Mucosa of descending colon (tissue), 3 donors: ENCODE measurements at regions not wholly inside any gene's neighbourhood (a gene's known extent, or its start where the extent isn't known, plus 50 kb on each side); places are given as distances from the start of the nearest gene placed in this dataset.

ENCODE experiments used
- ATAC-seq: fragments of 200-7000 bp; cut with Tn5 transposase; one replicate; pipeline ENCODE4 v1.9.1; 2020; ENCODE audit warnings: mild to moderate bottlenecking, moderate library complexity
- DNase-seq, 3 donors: peaks; one replicate each; pipeline ENCODE4 v3.0.0-alpha.2; 2020
- H3K36me3 ChIP-seq: fragments of 200-600 bp; one replicate; pipeline ENCODE4 v1.8.0; 2021; ENCODE audit warnings: low read depth, mild to moderate bottlenecking
- H3K4me1 ChIP-seq: fragments of 200-600 bp; one replicate; pipeline ENCODE4 v1.8.0; 2021; ENCODE audit warnings: low read depth, mild to moderate bottlenecking
- H3K4me3 ChIP-seq: fragments of 200-600 bp; one replicate; pipeline ENCODE4 v1.8.0; 2021; ENCODE audit warnings: mild to moderate bottlenecking
- H3K9me3 ChIP-seq: fragments of 200-600 bp; one replicate; pipeline ENCODE4 v1.8.0; 2021; ENCODE audit warnings: mild to moderate bottlenecking
- intact Hi-C, 2 donors: fragments of 100-400 bp; cut with DNase I in 1 of 2; cut with micrococcal nuclease in 1 of 2; formaldehyde crosslinking; loops; one replicate each; pipeline versions ENCODE4 v1.11.0 to v1.11.1; 2022; cut with DNase I, micrococcal nuclease
- TF ChIP-seq, protein P1 (sequence below): fragments of 200-600 bp; IDR thresholded peaks from one replicate; pipeline ENCODE4 v1.8.0; 2022; ENCODE audit warnings: antibody characterized with exemption, mild to moderate bottlenecking
- donor health status: DM: no; HTN: no; CAD: no; lungs with moderate emphysema.
- donor health status: DM: no; HTN: no; CAD: no.
- donor health status: DM: no; HTN: yes; CAD: no.

DNA sequence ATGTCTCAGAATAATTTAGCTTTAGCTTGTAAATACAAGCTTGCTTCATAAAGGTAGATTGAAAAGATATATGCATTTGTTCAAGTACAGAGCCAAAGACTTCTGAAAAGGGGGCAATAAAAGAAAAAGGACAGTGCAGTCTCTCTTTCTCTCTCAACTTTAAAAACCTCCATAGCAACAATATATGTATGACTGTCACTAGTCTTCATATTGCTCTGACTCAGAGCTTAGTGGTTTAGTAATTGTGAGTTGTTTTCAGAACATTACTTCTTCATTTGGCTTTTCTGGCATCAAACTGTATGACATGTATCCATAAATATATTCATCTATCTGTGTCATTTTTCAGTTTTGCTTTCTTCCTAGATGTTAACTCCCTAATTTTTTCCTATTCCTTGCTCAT is 194.6 kb upstream of the KIF2A start:
- no peaks in the 10 kb centered on the region for H3K4me1 ChIP-seq
- ATAC-seq (no peak), DNase-seq (no peak)
- no peaks in the 10 kb centered on the region for H3K36me3 ChIP-seq
- TF ChIP-seq, protein P1, sequence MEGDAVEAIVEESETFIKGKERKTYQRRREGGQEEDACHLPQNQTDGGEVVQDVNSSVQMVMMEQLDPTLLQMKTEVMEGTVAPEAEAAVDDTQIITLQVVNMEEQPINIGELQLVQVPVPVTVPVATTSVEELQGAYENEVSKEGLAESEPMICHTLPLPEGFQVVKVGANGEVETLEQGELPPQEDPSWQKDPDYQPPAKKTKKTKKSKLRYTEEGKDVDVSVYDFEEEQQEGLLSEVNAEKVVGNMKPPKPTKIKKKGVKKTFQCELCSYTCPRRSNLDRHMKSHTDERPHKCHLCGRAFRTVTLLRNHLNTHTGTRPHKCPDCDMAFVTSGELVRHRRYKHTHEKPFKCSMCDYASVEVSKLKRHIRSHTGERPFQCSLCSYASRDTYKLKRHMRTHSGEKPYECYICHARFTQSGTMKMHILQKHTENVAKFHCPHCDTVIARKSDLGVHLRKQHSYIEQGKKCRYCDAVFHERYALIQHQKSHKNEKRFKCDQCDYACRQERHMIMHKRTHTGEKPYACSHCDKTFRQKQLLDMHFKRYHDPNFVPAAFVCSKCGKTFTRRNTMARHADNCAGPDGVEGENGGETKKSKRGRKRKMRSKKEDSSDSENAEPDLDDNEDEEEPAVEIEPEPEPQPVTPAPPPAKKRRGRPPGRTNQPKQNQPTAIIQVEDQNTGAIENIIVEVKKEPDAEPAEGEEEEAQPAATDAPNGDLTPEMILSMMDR, result no peak
- no peak overlapping the region for H3K4me3 ChIP-seq
- intact Hi-C loops, result no loop called here
- no peaks in the 10 kb centered on the region for H3K9me3 ChIP-seq

DNA sequence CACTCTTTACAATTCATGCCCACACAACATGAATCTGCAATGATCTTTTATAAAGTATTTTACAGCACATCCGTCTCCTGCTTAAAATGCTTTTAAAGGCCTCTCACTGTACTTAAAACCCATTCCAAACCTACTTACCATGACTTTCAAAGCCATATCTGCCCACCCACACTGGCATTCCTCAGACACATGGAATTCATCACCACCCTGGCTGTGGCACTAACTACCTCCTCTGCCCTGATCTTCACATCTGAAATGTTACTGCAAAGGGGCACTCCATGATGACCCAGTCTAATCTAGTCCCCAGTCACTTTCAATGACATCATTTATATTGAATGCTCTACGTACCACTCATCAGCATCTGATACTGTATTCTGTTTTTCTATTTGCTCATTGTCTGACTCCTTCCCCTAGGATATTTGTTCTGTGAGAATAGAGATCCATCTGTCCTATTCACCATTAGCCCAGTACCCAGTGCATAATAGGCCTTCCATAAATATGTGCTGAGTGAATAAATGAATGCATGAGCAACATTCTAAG is 193.2 kb upstream of the KIF2A start:
- intact Hi-C loops, result no loop called here
- no peaks in the 10 kb centered on the region for H3K9me3 ChIP-seq
- ATAC-seq (no peak), DNase-seq (no peak)
- no peaks in the 10 kb centered on the region for H3K36me3 ChIP-seq
- H3K4me1 ChIP-seq, result no peaks in the 10 kb centered on the region
- TF ChIP-seq, protein P1, result no peak
- H3K4me3 ChIP-seq, result no peak overlapping the region

DNA sequence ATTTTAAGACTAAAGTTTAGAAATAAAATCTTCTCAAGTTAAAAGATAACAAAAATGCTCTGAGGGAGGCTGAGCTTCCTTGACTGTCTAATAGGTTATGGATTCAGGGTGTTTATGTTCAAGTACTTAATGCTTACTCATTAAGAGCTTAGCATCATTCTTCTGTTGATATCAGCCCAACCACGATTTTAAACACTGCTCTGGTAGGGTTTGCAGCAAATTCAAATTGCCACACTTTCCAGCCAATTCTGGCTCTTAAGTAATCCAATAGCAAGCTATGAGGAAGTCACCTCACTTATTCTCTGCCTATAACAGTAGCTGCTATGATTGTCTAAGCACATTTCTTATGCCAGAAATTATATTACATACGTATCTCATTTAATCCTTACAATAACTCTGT is 191.0 kb upstream of the KIF2A start:
- TF ChIP-seq, protein P1, result no peak
- Histone ChIP-seq H3K4me3 (no peak overlapping the region), H3K4me1 (no peaks in the 10 kb centered on the region), H3K36me3 (no peaks in the 10 kb centered on the region), H3K9me3 (no peaks in the 10 kb centered on the region)
- ATAC-seq (no peak), DNase-seq (no peak)
- intact Hi-C loops, result no loop called here

DNA sequence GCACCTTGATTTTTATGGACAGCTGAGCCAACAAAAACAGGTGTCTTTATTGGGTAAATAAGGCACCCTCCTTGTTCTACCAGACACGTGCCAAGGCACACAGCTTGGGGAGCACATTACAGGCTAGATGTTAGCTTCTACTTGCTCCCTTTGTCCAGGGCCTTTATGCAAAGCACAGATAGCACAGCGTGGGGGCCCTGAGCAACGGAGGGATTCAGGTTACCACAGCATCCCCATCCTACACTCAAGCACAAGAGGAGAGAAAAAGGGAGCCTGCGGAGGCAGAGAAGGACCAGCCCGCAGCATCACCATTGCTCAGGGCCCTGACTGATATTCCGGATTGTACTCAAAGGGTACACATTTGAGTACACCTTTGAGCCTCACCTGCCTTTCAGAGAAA is 181.7 kb upstream of the KIF2A start:
- no peaks in the 10 kb centered on the region for H3K36me3 ChIP-seq
- H3K4me3 ChIP-seq, result no peak overlapping the region
- DNase-seq, result no peak
- intact Hi-C loops, result no loop called here
- H3K4me1 ChIP-seq, result no peaks in the 10 kb centered on the region
- no peaks in the 10 kb centered on the region for H3K9me3 ChIP-seq
- ATAC-seq, result no peak
- TF ChIP-seq, protein P1, result no peak

DNA sequence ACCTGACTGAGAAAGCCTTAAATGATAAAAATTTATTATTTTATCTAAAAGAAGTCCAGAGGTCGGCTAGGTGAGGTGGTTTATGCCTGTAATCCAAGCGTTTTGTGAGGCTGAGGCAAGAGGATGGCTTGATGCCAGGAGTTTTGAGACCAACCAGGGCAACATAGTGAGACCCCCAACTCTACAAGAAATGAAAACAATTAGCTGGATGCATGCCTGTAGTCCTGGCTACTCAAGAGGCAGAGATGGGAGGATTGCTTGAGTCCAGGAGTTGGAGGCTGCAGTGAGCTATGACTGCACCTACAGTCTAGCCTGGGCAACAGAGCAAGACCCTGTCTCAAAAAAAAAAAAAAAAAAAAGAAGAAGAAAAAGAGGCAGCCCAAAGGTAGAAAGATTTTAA is 179.9 kb upstream of the KIF2A start:
- no peaks in the 10 kb centered on the region for H3K36me3 ChIP-seq
- H3K9me3 ChIP-seq, result no peaks in the 10 kb centered on the region
- DNase-seq (no peak), ATAC-seq (no peak)
- H3K4me1 ChIP-seq, result no peaks in the 10 kb centered on the region
- TF ChIP-seq, protein P1, result no peak
- intact Hi-C loops, result no loop called here
- no peak overlapping the region for H3K4me3 ChIP-seq
